ENCODE measurements at regions not wholly inside any gene's neighbourhood (a gene's known extent, or its start where the extent isn't known, plus 50 kb on each side); places are given as distances from the start of the nearest gene placed in this dataset.

DNA sequence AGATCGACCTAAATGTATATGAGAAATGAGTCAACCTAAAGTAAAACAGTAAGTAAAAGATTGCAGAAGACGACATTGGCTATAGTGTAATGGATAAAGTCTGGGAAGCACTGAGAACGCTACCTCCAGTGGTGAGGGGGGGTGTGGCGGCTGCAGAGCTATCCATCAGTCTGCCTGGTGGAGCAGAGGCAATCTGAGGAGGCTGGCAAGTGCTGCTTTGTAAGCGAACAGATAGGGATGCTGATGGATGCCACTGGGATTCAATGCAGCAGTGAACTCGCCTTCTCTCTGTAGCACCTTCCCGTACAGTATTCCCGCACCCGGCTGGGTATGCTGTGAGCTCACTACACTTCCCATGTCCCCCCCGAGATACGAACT, 261.5 kb downstream of the NSG2 start:
- Histone ChIP-seq H3K27ac (no peak overlapping the region), H3K27me3 (peaks cover 0 to 19% of the 10 kb centered on the region in 2 donors), H3K9me3 (no peaks in the 10 kb centered on the region), H3K4me3 (no peak overlapping the region), H3K36me3 (no peaks in the 10 kb centered on the region), H3K4me1 (peaks cover 0 to 9% (median 7%) of the 10 kb centered on the region in 4 donors)
- intact Hi-C loops (cut with DNase I; ENCODE audit: low total_unique reads) = loop anchor here (5.0 kb wide), 1 partner anchor 545 kb away; no protein-coding TSS in a partner anchor
- TF ChIP-seq, protein P1, sequence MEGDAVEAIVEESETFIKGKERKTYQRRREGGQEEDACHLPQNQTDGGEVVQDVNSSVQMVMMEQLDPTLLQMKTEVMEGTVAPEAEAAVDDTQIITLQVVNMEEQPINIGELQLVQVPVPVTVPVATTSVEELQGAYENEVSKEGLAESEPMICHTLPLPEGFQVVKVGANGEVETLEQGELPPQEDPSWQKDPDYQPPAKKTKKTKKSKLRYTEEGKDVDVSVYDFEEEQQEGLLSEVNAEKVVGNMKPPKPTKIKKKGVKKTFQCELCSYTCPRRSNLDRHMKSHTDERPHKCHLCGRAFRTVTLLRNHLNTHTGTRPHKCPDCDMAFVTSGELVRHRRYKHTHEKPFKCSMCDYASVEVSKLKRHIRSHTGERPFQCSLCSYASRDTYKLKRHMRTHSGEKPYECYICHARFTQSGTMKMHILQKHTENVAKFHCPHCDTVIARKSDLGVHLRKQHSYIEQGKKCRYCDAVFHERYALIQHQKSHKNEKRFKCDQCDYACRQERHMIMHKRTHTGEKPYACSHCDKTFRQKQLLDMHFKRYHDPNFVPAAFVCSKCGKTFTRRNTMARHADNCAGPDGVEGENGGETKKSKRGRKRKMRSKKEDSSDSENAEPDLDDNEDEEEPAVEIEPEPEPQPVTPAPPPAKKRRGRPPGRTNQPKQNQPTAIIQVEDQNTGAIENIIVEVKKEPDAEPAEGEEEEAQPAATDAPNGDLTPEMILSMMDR (IDR thresholded peaks at IDR 0.05) = no peak
- DNase-seq = no peak

DNA sequence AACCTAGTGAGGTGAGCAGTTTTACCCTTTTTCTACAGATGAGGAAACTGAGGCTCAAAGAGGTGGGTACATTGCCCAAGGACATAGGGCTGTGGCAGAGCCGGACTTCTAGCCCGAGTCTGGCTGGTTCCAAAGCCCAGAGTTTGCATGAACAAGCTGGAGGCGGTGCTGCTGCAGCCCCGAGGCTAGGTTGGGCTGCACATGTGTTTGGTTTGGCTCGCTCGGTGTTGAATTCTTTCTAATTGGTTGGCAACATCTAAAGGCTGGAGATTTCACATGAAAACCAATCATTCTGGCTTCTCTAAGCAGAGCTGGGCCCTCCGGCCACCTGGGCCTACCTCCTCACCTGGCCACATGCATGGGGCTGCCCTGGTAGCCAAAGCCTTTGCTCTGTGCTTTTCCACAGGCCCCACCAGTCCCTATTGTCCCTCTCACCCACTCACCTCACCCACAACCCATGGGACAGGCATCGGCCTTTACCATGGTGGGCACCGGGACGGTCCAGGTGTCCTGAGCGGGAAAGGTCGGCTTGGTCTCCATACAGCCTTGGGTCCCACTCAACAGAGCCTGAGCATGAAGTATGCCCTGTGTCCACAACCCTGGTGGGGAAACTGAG, 262.3 kb downstream of the NSG2 start:
- Histone ChIP-seq H3K27me3 (peaks cover 0 to 27% of the 10 kb centered on the region in 2 donors), H3K27ac (no peak overlapping the region), H3K9me3 (no peaks in the 10 kb centered on the region), H3K36me3 (no peaks in the 10 kb centered on the region), H3K4me1 (peaks cover 0 to 14% (median 11%) of the 10 kb centered on the region in 4 donors), H3K4me3 (no peak overlapping the region)
- TF ChIP-seq, protein P1 (IDR thresholded peaks at IDR 0.05) = no peak
- DNase-seq = no peak
- intact Hi-C loops (cut with DNase I; ENCODE audit: low total_unique reads) = loop anchor here (5.0 kb wide), 1 partner anchor 545 kb away; no protein-coding TSS in a partner anchor

DNA sequence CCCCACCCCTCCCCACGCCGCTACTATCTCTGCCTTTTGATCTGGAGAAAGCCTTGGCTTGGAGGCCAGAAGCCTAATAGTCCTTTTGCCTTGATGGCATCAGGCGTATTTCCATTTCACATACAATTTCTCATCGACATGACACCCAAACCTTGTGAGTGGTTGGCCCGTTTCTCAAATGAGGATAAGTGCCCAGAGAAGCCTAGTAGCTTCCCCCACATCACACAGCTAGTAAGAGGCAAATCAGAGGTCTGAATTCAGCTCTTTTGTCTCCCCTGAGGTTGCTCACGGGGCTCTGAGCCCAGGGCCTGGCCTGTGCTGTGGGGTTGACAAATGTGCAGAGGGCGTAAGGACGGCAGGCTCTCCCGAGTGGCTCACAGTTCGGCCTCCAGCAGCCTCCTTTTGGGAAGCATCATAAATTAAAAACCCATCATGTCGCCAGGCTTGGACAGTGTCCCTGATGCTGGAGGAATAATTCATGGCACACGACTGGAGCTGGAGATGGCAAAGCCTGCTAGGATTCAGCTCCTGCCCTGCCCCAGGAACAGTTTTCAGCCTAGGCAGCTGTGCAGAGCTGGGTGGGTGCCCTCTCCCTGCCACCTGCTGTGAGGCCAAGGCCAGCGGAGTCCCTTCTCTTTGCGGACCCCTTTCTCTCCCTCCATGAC, 263.8 kb downstream of the NSG2 start:
- no peak overlapping the region for H3K27ac ChIP-seq
- intact Hi-C loops (cut with DNase I; ENCODE audit: low total_unique reads) = loop anchor here (5.0 kb wide), 1 partner anchor 543 kb away; no protein-coding TSS in a partner anchor
- TF ChIP-seq, protein P1 (IDR thresholded peaks at IDR 0.05) = no peak
- H3K4me1 ChIP-seq = peaks cover 0 to 14% (median 11%) of the 10 kb centered on the region in 4 donors
- H3K4me3 ChIP-seq = no peak overlapping the region
- H3K9me3 ChIP-seq = no peaks in the 10 kb centered on the region
- peaks cover 0 to 42% of the 10 kb centered on the region in 2 donors for H3K27me3 ChIP-seq
- DNase-seq = no peak
- H3K36me3 ChIP-seq = no peaks in the 10 kb centered on the region

DNA sequence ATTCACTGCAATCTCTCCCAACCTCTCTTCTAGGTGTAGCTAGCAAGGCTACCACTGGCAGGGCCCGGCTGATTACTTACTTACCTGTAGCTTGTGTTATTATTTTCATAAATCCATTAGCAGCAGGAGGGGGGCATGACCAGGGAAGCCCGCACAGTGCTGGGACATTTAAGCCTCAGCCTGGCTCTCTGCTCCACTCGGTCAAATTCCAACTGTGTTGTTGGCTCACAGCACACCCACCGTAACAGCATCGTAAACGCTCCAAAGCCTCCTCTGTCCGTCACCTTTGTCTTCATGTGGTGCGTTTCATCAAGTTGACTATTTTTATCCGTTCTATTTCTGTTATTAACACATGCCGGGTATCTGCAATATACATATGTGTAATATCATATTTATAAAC, 264.7 kb downstream of the NSG2 start:
- no peaks in the 10 kb centered on the region for H3K9me3 ChIP-seq
- no peak for DNase-seq
- H3K4me3 ChIP-seq = no peak overlapping the region
- no peak overlapping the region for H3K27ac ChIP-seq
- H3K4me1 ChIP-seq = peaks cover 0 to 14% (median 11%) of the 10 kb centered on the region in 4 donors
- peaks cover 0 to 49% of the 10 kb centered on the region in 2 donors for H3K27me3 ChIP-seq
- intact Hi-C loops (cut with DNase I; ENCODE audit: low total_unique reads) = loop anchor here (5.0 kb wide), 2 partner anchors 263 to 688 kb away; partner anchors contain the start of gene NSG2
- TF ChIP-seq, protein P1 (IDR thresholded peaks at IDR 0.05) = no peak
- no peaks in the 10 kb centered on the region for H3K36me3 ChIP-seq

DNA sequence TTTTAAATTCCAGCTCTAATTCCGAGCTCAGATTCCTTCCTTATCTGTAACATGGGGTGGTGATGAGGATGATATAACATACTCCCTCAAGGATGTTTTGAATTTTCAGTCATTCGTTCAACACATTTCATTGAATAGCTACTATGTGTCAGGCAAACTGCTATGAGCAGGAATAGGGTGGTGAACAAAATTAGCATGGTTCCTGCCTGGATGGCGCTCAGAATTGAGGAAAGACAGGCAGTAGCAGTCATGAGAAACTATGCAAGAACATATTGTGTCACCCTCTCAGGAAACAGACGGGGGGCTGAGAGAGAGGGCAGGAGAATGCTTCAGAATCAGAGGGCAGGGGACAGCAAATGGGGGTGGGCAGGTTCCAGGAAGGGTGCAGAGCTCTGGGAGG, 265.2 kb downstream of the NSG2 start:
- Histone ChIP-seq H3K36me3 (no peaks in the 10 kb centered on the region), H3K4me3 (no peak overlapping the region), H3K9me3 (no peaks in the 10 kb centered on the region), H3K27ac (no peak overlapping the region), H3K4me1 (peaks cover 0 to 14% (median 11%) of the 10 kb centered on the region in 4 donors), H3K27me3 (peaks cover 0 to 49% of the 10 kb centered on the region in 2 donors)
- no peak for DNase-seq
- TF ChIP-seq, protein P1 (IDR thresholded peaks at IDR 0.05) = no peak
- intact Hi-C loops (cut with DNase I; ENCODE audit: low total_unique reads) = loop anchor here (5.0 kb wide), 2 partner anchors 263 to 688 kb away; partner anchors contain the start of gene NSG2
